ENCODE measurements at regions not wholly inside any gene's neighbourhood (a gene's known extent, or its start where the extent isn't known, plus 50 kb on each side); places are given as distances from the start of the nearest gene placed in this dataset.

DNA sequence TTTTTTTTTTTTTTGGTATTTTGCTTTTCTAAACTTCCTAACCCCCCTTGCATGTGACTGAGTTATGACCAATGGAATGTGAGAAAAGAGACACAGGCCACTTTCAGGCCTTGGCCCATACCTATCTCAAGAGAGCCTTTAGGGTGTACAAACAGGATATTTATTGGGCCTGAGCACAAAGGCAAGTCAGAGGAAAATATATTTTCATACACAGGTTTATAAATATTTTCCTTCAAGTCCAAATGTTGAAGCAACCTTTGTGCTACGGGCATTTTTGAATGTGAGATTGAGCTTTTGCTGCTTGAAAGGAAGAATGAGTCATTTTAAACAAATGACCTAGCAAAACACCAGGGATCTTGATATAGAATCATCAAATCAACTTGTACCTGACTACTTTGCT is 228.6 kb upstream of the E2F7 start:
- Mint-ChIP-seq H3K36me3 (ENCODE audit: low read depth) (no peaks in the 10 kb centered on the region), H3K27ac (no peak overlapping the region), H3K4me3 (no peak overlapping the region), H3K27me3 (no peaks in the 10 kb centered on the region), H3K9me3 (peaks cover 6% of the 10 kb centered on the region), H3K4me1 (ENCODE audit: low read depth) (no peaks in the 10 kb centered on the region)
- no peak for TF ChIP-seq CTCF (IDR thresholded peaks at IDR 0.05)
- no peaks in the 10 kb centered on the region for H3K27me3 ChIP-seq (ENCODE audit: control insufficient read depth in 1 of 2, insufficient read depth in 2 of 2, low read length in 2 of 2)
- H3K4me3 ChIP-seq (ENCODE audit: low read length), result no peak overlapping the region
- CTCF ChIA-PET, result no interaction called here
- intact Hi-C loops (cut with DNase I, micrococcal nuclease), result no loop called here
- DNase-seq (no peak), ATAC-seq (ENCODE audit: poor library complexity) (no peak)
- POLR2A ChIA-PET, result no interaction called here
- H3K4me1 ChIP-seq (ENCODE audit: insufficient read depth, low read length), result no peaks in the 10 kb centered on the region
- no peaks in the 10 kb centered on the region for H3K9me3 ChIP-seq (ENCODE audit: control insufficient read depth in 1 of 2, insufficient read depth in 1 of 2, low read length in 2 of 2)
- no peaks in the 10 kb centered on the region for H3K36me3 ChIP-seq (ENCODE audit: insufficient read depth, low read length)
- H3K27ac ChIP-seq (ENCODE audit: low read depth in 1 of 2, low read length in 2 of 2), result no peak overlapping the region

DNA sequence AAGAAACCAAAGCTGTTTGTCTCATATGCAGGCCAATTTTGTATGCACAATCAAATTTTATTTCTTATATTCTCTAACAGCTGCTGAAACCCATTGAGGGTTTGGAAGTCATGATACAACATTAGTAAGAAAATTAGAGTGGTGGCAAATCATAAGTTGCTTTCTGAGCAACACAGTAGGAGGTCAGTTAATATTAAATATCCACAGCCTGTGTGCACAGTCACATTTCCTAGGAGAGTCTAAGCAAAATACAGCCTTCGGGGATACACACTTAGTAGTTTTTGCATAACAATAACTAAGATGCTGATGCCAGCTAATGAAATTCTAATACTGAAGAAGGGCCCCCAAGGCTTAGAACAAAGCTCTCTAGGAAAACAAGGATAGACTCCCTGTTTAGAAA is 209.6 kb upstream of the E2F7 start:
- POLR2A ChIA-PET, result no interaction called here
- intact Hi-C loops (cut with DNase I, micrococcal nuclease), result no loop called here
- no peak overlapping the region for H3K4me3 Mint-ChIP-seq
- DNase-seq (no peak), ATAC-seq (ENCODE audit: poor library complexity) (no peak)
- Histone ChIP-seq H3K4me1 (ENCODE audit: insufficient read depth, low read length) (no peaks in the 10 kb centered on the region), H3K4me3 (ENCODE audit: low read length) (no peak overlapping the region), H3K27ac (ENCODE audit: low read depth in 1 of 2, low read length in 2 of 2) (no peak overlapping the region), H3K9me3 (ENCODE audit: control insufficient read depth in 1 of 2, insufficient read depth in 1 of 2, low read length in 2 of 2) (peaks cover 0 to 3% of the 10 kb centered on the region in 2 experiments), H3K27me3 (ENCODE audit: control insufficient read depth in 1 of 2, insufficient read depth in 2 of 2, low read length in 2 of 2) (no peaks in the 10 kb centered on the region), H3K36me3 (ENCODE audit: insufficient read depth, low read length) (no peaks in the 10 kb centered on the region)
- TF ChIP-seq CTCF (IDR thresholded peaks at IDR 0.05), result no peak
- no peak overlapping the region for H3K27ac Mint-ChIP-seq
- CTCF ChIA-PET, result no interaction called here
- no peaks in the 10 kb centered on the region for H3K9me3 Mint-ChIP-seq
- H3K27me3 Mint-ChIP-seq, result no peaks in the 10 kb centered on the region
- H3K4me1 Mint-ChIP-seq (ENCODE audit: low read depth), result no peaks in the 10 kb centered on the region
- H3K36me3 Mint-ChIP-seq (ENCODE audit: low read depth), result no peaks in the 10 kb centered on the region

DNA sequence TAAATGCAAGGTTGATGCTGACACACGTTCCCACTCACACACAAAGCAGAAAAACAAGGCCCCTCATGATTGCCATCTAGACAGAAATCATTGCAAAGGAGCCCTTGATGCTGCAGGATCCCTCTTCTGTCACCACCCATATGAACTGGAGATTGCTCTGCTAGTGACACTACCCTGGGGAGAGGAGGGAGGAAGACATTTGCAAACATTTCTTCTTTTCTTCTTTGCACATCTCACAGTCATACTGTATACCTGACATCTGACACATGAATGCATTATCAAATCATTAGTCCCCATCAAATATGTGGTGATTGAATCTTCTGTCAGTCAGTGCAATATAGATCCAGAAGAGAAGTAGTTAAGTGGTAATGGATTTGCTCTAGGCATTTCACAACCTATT is 208.5 kb upstream of the E2F7 start:
- H3K27me3 Mint-ChIP-seq, result no peaks in the 10 kb centered on the region
- no peak for ATAC-seq (ENCODE audit: poor library complexity)
- no peak overlapping the region for H3K27ac Mint-ChIP-seq
- no peak overlapping the region for H3K27ac ChIP-seq (ENCODE audit: low read depth in 1 of 2, low read length in 2 of 2)
- H3K4me3 ChIP-seq (ENCODE audit: low read length), result no peak overlapping the region
- no peak for TF ChIP-seq CTCF (IDR thresholded peaks at IDR 0.05)
- no peaks in the 10 kb centered on the region for H3K4me1 Mint-ChIP-seq (ENCODE audit: low read depth)
- H3K9me3 ChIP-seq (ENCODE audit: control insufficient read depth in 1 of 2, insufficient read depth in 1 of 2, low read length in 2 of 2), result peaks cover 0 to 3% of the 10 kb centered on the region in 2 experiments
- DNase-seq, result no peak
- no peaks in the 10 kb centered on the region for H3K4me1 ChIP-seq (ENCODE audit: insufficient read depth, low read length)
- POLR2A ChIA-PET, result no interaction called here
- CTCF ChIA-PET, result no interaction called here
- H3K36me3 ChIP-seq (ENCODE audit: insufficient read depth, low read length), result no peaks in the 10 kb centered on the region
- H3K4me3 Mint-ChIP-seq, result no peak overlapping the region
- H3K27me3 ChIP-seq (ENCODE audit: control insufficient read depth in 1 of 2, insufficient read depth in 2 of 2, low read length in 2 of 2), result no peaks in the 10 kb centered on the region
- intact Hi-C loops (cut with DNase I, micrococcal nuclease), result no loop called here
- no peaks in the 10 kb centered on the region for H3K36me3 Mint-ChIP-seq (ENCODE audit: low read depth)
- no peaks in the 10 kb centered on the region for H3K9me3 Mint-ChIP-seq

Data from CD4-positive, alpha-beta T cell (primary cell).